Endothelial cell of umbilical vein (primary cell): ENCODE measurements at regions not wholly inside any gene's neighbourhood (a gene's known extent, or its start where the extent isn't known, plus 50 kb on each side); places are given as distances from the start of the nearest gene placed in this dataset.

Source experiments
- BruUV-seq: library from RNA; stranded (reverse); fragments of 400-500 nt; replicated peaks from 2 replicates; lab custom pipeline; 2021; lab: Mats Ljungman, UMichigan
- CTCF ChIA-PET: fragments of 300-600, 350-600 bp; sonication (Branson Sonifier 250); formaldehyde crosslinking; loops from one replicate; lab custom pipeline; 2021; ENCODE audit warnings: antibody characterized with exemption, inconsistent platforms; lab: Charles Lee
- POLR2A ChIA-PET: fragments of 300-600, 350-600 bp; sonication (Branson Sonifier 250); formaldehyde crosslinking; loops from one replicate; lab custom pipeline; 2021; ENCODE audit warnings: antibody characterized with exemption, inconsistent platforms; lab: Charles Lee
- DNase-seq: peaks from one replicate; pipeline ENCODE4 v3.0.0-alpha.2; 2011; ENCODE audit warnings: low read depth, low spot score
- FAIRE-seq: peaks from 2 replicates; lab custom pipeline; 2011; peaks lifted over from hg19 to GRCh38; lab: Jason Lieb, UNC
- H2AFZ ChIP-seq: 2 replicates; pipeline ENCODE4 v1.6.0; 2012; ENCODE audit warnings: low read depth, low read length, control low read depth, inconsistent platforms
- H3K27ac ChIP-seq: 2 replicates; pipeline ENCODE4 v1.5.1; 2011; ENCODE audit warnings: low read depth, mild to moderate bottlenecking, control low read depth, low read length, moderate library complexity; ENCODE audit not compliant: insufficient read depth
- H3K27me3 ChIP-seq, 2 experiments: 2 replicates each; pipeline versions ENCODE4 v1.6.0 to v1.6.1; 2011; ENCODE audit warnings: low read length in 2 of 2, mixed read lengths in 1 of 2; ENCODE audit not compliant: control insufficient read depth in 2 of 2, insufficient read depth in 2 of 2
- H3K36me3 ChIP-seq, 2 experiments: 2 replicates in 1 of 2; 3 replicates in 1 of 2; pipeline ENCODE4 v1.5.1; 2011; ENCODE audit warnings: low read length in 2 of 2, mild to moderate bottlenecking in 1 of 2, moderate library complexity in 1 of 2; ENCODE audit not compliant: control insufficient read depth in 2 of 2, insufficient read depth in 2 of 2; ENCODE audit errors: extremely low read depth in 1 of 2
- H3K4me1 ChIP-seq: 3 replicates; pipeline ENCODE4 v1.5.1; 2011; ENCODE audit warnings: mild to moderate bottlenecking, low read length; ENCODE audit not compliant: control insufficient read depth, insufficient read depth; ENCODE audit errors: extremely low read depth
- H3K4me2 ChIP-seq: 2 replicates; pipeline ENCODE4 v1.6.1; 2011; ENCODE audit warnings: low read length, control low read depth, mixed read lengths; ENCODE audit not compliant: insufficient read depth
- H3K4me3 ChIP-seq, 3 experiments: fragments of 200-600 bp in 1 of 3; sonication (generic), shearing (Covaris generic) in 1 of 3; replicated peaks in 1 of 3; 2 replicates each; pipeline ENCODE4 v1.5.1; 2011 to 2016; ENCODE audit warnings: control low read depth in 3 of 3, low read length in 3 of 3, mild to moderate bottlenecking in 2 of 3, inconsistent platforms in 1 of 3, low read depth in 1 of 3, moderate library complexity in 1 of 3; ENCODE audit not compliant: insufficient read depth in 1 of 3
- H3K79me2 ChIP-seq: 2 replicates; pipeline ENCODE4 v1.6.0; 2012; ENCODE audit warnings: low read length, inconsistent platforms; ENCODE audit not compliant: control insufficient read depth, insufficient read depth
- H3K9ac ChIP-seq: replicated peaks from 2 replicates; pipeline ENCODE3; 2011; ENCODE audit warnings: low read length, control low read depth; ENCODE audit not compliant: insufficient read depth; ENCODE audit errors: extremely low read depth
- H3K9me1 ChIP-seq: replicated peaks from 3 replicates; pipeline ENCODE4 v1.6.0; 2011; ENCODE audit warnings: mild to moderate bottlenecking, low read length; ENCODE audit not compliant: control insufficient read depth, insufficient read depth; ENCODE audit errors: extremely low read depth
- H3K9me3 ChIP-seq: replicated peaks from 2 replicates; pipeline ENCODE4 v1.5.1; 2012; ENCODE audit warnings: low read length, inconsistent platforms; ENCODE audit not compliant: control insufficient read depth, insufficient read depth
- H4K20me1 ChIP-seq: replicated peaks from 2 replicates; pipeline ENCODE3; 2011; ENCODE audit warnings: mild to moderate bottlenecking, low read length; ENCODE audit not compliant: control insufficient read depth, insufficient read depth; ENCODE audit errors: extremely low read depth
- CTCF ChIP-seq, 2 donors: IDR thresholded peaks; 1 replicate in 1 of 2; 2 replicates in 1 of 2; pipeline ENCODE4 v1.5.1; 2011; ENCODE audit warnings: low read length in 2 of 2, mild to moderate bottlenecking in 2 of 2, moderate library complexity in 2 of 2, control low read depth in 1 of 2, inconsistent platforms in 1 of 2, low read depth in 1 of 2; ENCODE audit not compliant: insufficient read depth in 1 of 2; ENCODE audit errors: extremely low read depth in 1 of 2
- FOS ChIP-seq: IDR thresholded peaks from 2 replicates; pipeline ENCODE4 v1.6.1; 2011; ENCODE audit warnings: mild to moderate bottlenecking, low read length, moderate library complexity, borderline replicate concordance; ENCODE audit not compliant: insufficient read depth
- JUN ChIP-seq: IDR thresholded peaks from 2 replicates; pipeline ENCODE4 v1.6.1; 2011; ENCODE audit warnings: borderline replicate concordance, low read depth; ENCODE audit not compliant: insufficient read length, insufficient read depth
- MYC ChIP-seq: IDR thresholded peaks from one replicate; pipeline ENCODE4 v1.6.1; 2011; ENCODE audit warnings: mild to moderate bottlenecking, low read depth, low read length
- POLR2A ChIP-seq: IDR thresholded peaks from 2 replicates; pipeline ENCODE4 v1.6.1; 2012; ENCODE audit warnings: low read depth, mild to moderate bottlenecking, control low read depth, low read length
- POLR2AphosphoS5 ChIP-seq: IDR thresholded peaks from 2 replicates; pipeline ENCODE4 v1.6.1; 2012; ENCODE audit warnings: low read depth, mild to moderate bottlenecking, control low read depth, low read length, moderate library complexity; ENCODE audit not compliant: insufficient read depth
- dilution Hi-C: fragments of 300-500 bp; cut with MboI; formaldehyde crosslinking; loops from one replicate; pipeline ENCODE4 v1.15.0; 2019; ENCODE audit warnings: low sequenced_read_pairs; ENCODE audit not compliant: extremely low pct_ligation_motif_present
- intact Hi-C: fragments of 100-400 bp; cut with micrococcal nuclease; formaldehyde crosslinking; loops from one replicate; pipeline ENCODE4 v1.10.0; 2022
- TF ChIP-seq, protein P1 (sequence below): IDR thresholded peaks from 2 replicates; pipeline ENCODE4 v1.6.1; 2011; ENCODE audit not compliant: insufficient read depth, insufficient read length

GRCh38 chr2:125424266-125424785 is 1231.6 kb upstream of the GYPC start:
- FAIRE-seq: no peak
- no peak overlapping the region for H2AFZ ChIP-seq
- no peak overlapping the region for H3K9ac ChIP-seq
- POLR2A ChIA-PET: no interaction called here
- H4K20me1 ChIP-seq: no peaks in the 10 kb centered on the region
- no peak for DNase-seq
- no peaks in the 10 kb centered on the region for H3K79me2 ChIP-seq
- no peaks in the 10 kb centered on the region for H3K9me1 ChIP-seq
- BruUV-seq: no TSS peak
- H3K4me2 ChIP-seq: no peak overlapping the region
- no peak for TF ChIP-seq FOS
- no peak for TF ChIP-seq JUN
- TF ChIP-seq POLR2AphosphoS5: no peak
- TF ChIP-seq CTCF (IDR thresholded peaks at IDR 0.05; ENCODE audit: extremely low read depth in 1 of 2, insufficient read depth in 1 of 2, low read depth in 1 of 2, low read length in 2 of 2): no peak
- TF ChIP-seq, protein P1, sequence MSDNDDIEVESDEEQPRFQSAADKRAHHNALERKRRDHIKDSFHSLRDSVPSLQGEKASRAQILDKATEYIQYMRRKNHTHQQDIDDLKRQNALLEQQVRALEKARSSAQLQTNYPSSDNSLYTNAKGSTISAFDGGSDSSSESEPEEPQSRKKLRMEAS: no peak
- no peak for TF ChIP-seq POLR2A
- TF ChIP-seq MYC: no peak
- no peaks in the 10 kb centered on the region for H3K4me1 ChIP-seq
- no peaks in the 10 kb centered on the region for H3K36me3 ChIP-seq
- dilution Hi-C loops: no loop called here
- CTCF ChIA-PET: no interaction called here
- H3K4me3 ChIP-seq: no peak overlapping the region
- intact Hi-C loops: no loop called here
- no peaks in the 10 kb centered on the region for H3K27me3 ChIP-seq
- H3K9me3 ChIP-seq: peaks cover 8% of the 10 kb centered on the region
- H3K27ac ChIP-seq: no peak overlapping the region
